IMR-90 (cell line): ENCODE measurements at regions not wholly inside any gene's neighbourhood (a gene's known extent, or its start where the extent isn't known, plus 50 kb on each side); places are given as distances from the start of the nearest gene placed in this dataset.

ENCODE experiments used
- ATAC-seq: fragments of 200-7000 bp; cut with Tn5 transposase; 2 replicates; pipeline ENCODE4 v1.9.1; 2020; ENCODE audit warnings: low read depth, mild to moderate bottlenecking, moderate library complexity
- BruUV-seq: library from RNA; stranded (reverse); fragments of 400-500 nt; replicated peaks from 2 replicates; lab custom pipeline; 2021; lab: Mats Ljungman, UMichigan
- CTCF ChIA-PET: fragments of 300-600 bp; formaldehyde crosslinking; extraction: SDS; loops from one replicate; lab custom pipeline; 2021; ENCODE audit warnings: antibody characterized with exemption; lab: Yijun Ruan, JAX
- POLR2A ChIA-PET: fragments of 300-600 bp; sonication (Branson Sonifier 250); formaldehyde crosslinking; loops from one replicate; lab custom pipeline; 2022; ENCODE audit warnings: antibody characterized with exemption; ENCODE audit not compliant: unreplicated experiment; lab: Charles Lee
- DNase-seq: peaks from one replicate; pipeline ENCODE4 v3.0.0; 2013
- H2AFZ ChIP-seq: replicated peaks from 2 replicates; pipeline ENCODE3; 2013; ENCODE audit warnings: low read length, mild to moderate bottlenecking; ENCODE audit not compliant: poor library complexity
- H2AK5ac ChIP-seq: 2 replicates; pipeline ENCODE4 v1.6.1; 2013; ENCODE audit warnings: low read depth, low read length, inconsistent platforms
- H2AK9ac ChIP-seq: replicated peaks from 2 replicates; pipeline ENCODE3; 2013; ENCODE audit warnings: mild to moderate bottlenecking, low read depth, low read length, moderate library complexity; ENCODE audit not compliant: poor library complexity
- H2BK120ac ChIP-seq: 2 replicates; pipeline ENCODE4 v1.6.1; 2013; ENCODE audit warnings: low read depth, low read length, inconsistent platforms
- H2BK15ac ChIP-seq: 3 replicates; pipeline ENCODE4 v1.6.1; 2013; ENCODE audit warnings: low read depth, low read length, inconsistent platforms
- H2BK20ac ChIP-seq: 2 replicates; pipeline ENCODE4 v1.6.1; 2013; ENCODE audit warnings: low read depth, mild to moderate bottlenecking, inconsistent platforms, low read length, moderate library complexity
- H2BK5ac ChIP-seq: 2 replicates; pipeline ENCODE4 v1.6.1; 2013; ENCODE audit warnings: mild to moderate bottlenecking, low read depth, low read length, inconsistent platforms; ENCODE audit not compliant: poor library complexity, severe bottlenecking
- H3K14ac ChIP-seq: replicated peaks from 2 replicates; pipeline ENCODE4 v1.6.1; 2013; ENCODE audit warnings: low read depth, low read length, inconsistent platforms
- H3K18ac ChIP-seq: 2 replicates; pipeline ENCODE4 v1.6.1; 2013; ENCODE audit warnings: low read depth, low read length, control low read depth
- H3K23ac ChIP-seq: 2 replicates; pipeline ENCODE4 v1.6.1; 2013; ENCODE audit warnings: low read depth, low read length, inconsistent platforms
- H3K27ac ChIP-seq: 2 replicates; pipeline ENCODE4 v1.5.1; 2013; ENCODE audit warnings: mild to moderate bottlenecking, control low read depth, low read length; ENCODE audit not compliant: insufficient read depth
- H3K27me3 ChIP-seq: 2 replicates; pipeline ENCODE4 v1.6.1; 2013; ENCODE audit warnings: low read length; ENCODE audit not compliant: control insufficient read depth, insufficient read depth
- H3K36me3 ChIP-seq: 2 replicates; pipeline ENCODE4 v1.6.1; 2013; ENCODE audit warnings: low read length, mixed read lengths; ENCODE audit not compliant: control insufficient read depth, insufficient read depth
- H3K4ac ChIP-seq: 2 replicates; pipeline ENCODE4 v1.6.1; 2013; ENCODE audit warnings: low read depth, low read length, inconsistent platforms
- H3K4me1 ChIP-seq: 2 replicates; pipeline ENCODE4 v1.6.1; 2013; ENCODE audit warnings: low read length, mixed read lengths; ENCODE audit not compliant: control insufficient read depth, insufficient read depth
- H3K4me2 ChIP-seq: 2 replicates; pipeline ENCODE4 v1.6.1; 2013; ENCODE audit warnings: low read depth, mild to moderate bottlenecking, control low read depth, low read length, moderate library complexity
- H3K4me3 ChIP-seq: 2 replicates; pipeline ENCODE4 v1.5.1; 2013; ENCODE audit warnings: low read depth, mild to moderate bottlenecking, control low read depth, low read length, moderate library complexity; ENCODE audit not compliant: insufficient read depth
- H3K56ac ChIP-seq: 2 replicates; pipeline ENCODE4 v1.6.1; 2013; ENCODE audit warnings: low read length, inconsistent platforms; ENCODE audit not compliant: insufficient read depth; ENCODE audit errors: extremely low read depth
- H3K79me1 ChIP-seq, 2 experiments: 2 replicates each; pipeline ENCODE4 v1.6.1; 2013; ENCODE audit warnings: low read length in 2 of 2, inconsistent platforms in 1 of 2, low read depth in 1 of 2
- H3K9ac ChIP-seq: 2 replicates; pipeline ENCODE4 v1.6.1; 2013; ENCODE audit warnings: low read depth, low read length, control low read depth
- H3K9me1 ChIP-seq: 2 replicates; pipeline ENCODE4 v1.6.1; 2013; ENCODE audit warnings: low read length, inconsistent platforms; ENCODE audit not compliant: insufficient read depth
- H3K9me3 ChIP-seq: 2 replicates; pipeline ENCODE4 v1.6.1; 2013; ENCODE audit warnings: low read length; ENCODE audit not compliant: control insufficient read depth, insufficient read depth
- H4K20me1 ChIP-seq: 2 replicates; pipeline ENCODE4 v1.6.1; 2013; ENCODE audit warnings: low read length, inconsistent platforms; ENCODE audit not compliant: insufficient read depth
- H4K5ac ChIP-seq: 2 replicates; pipeline ENCODE4 v1.6.1; 2013; ENCODE audit warnings: mild to moderate bottlenecking, low read depth, low read length, control low read depth
- H4K8ac ChIP-seq, 2 experiments: 2 replicates each; pipeline ENCODE4 v1.6.1; 2013; ENCODE audit warnings: low read depth in 2 of 2, low read length in 2 of 2, control low read depth in 1 of 2, inconsistent platforms in 1 of 2
- H4K91ac ChIP-seq: 2 replicates; pipeline ENCODE4 v1.6.1; 2013; ENCODE audit warnings: low read depth, low read length, inconsistent platforms; ENCODE audit not compliant: insufficient read depth
- BHLHE40 ChIP-seq: fragments of 150-350 bp; IDR thresholded peaks from 2 replicates; pipeline ENCODE4 v1.6.1; 2016; ENCODE audit warnings: mild to moderate bottlenecking, low read depth, low read length
- CEBPB ChIP-seq: IDR thresholded peaks from 2 replicates; pipeline ENCODE4 v1.6.1; 2012; ENCODE audit warnings: low read depth, low read length, improper control_type of control experiment
- CHD1 ChIP-seq: IDR thresholded peaks from 2 replicates; pipeline ENCODE4 v1.6.1; 2012; ENCODE audit warnings: low read depth, low read length, improper control_type of control experiment
- FOS ChIP-seq: fragments of 150-350 bp; IDR thresholded peaks from 2 replicates; pipeline ENCODE4 v1.6.1; 2016; ENCODE audit warnings: low read depth, low read length
- MAFK ChIP-seq: IDR thresholded peaks from 2 replicates; pipeline ENCODE4 v1.6.1; 2012; ENCODE audit warnings: low read depth, low read length, improper control_type of control experiment
- MAZ ChIP-seq: IDR thresholded peaks from 2 replicates; pipeline ENCODE4 v1.6.1; 2012; ENCODE audit warnings: low read depth, mild to moderate bottlenecking, low read length, improper control_type of control experiment, moderate library complexity, borderline replicate concordance
- MXI1 ChIP-seq: IDR thresholded peaks from 2 replicates; pipeline ENCODE4 v1.6.1; 2012; ENCODE audit warnings: low read depth, mild to moderate bottlenecking, low read length, moderate library complexity, borderline replicate concordance
- NFE2L2 ChIP-seq: fragments of 150-350 bp; IDR thresholded peaks from 2 replicates; pipeline ENCODE4 v1.6.1; 2016; ENCODE audit warnings: low read depth, mild to moderate bottlenecking, low read length
- POLR2A ChIP-seq: IDR thresholded peaks from 2 replicates; pipeline ENCODE4 v1.6.1; 2012; ENCODE audit warnings: mild to moderate bottlenecking, low read depth, low read length
- RAD21 ChIP-seq: IDR thresholded peaks from 2 replicates; pipeline ENCODE4 v1.6.1; 2012; ENCODE audit warnings: low read length, improper control_type of control experiment
- RCOR1 ChIP-seq: IDR thresholded peaks from 2 replicates; pipeline ENCODE4 v1.6.1; 2012; ENCODE audit warnings: mild to moderate bottlenecking, low read length, improper control_type of control experiment; ENCODE audit not compliant: insufficient replicate concordance
- RFX5 ChIP-seq: IDR thresholded peaks from 2 replicates; pipeline ENCODE4 v1.8.0; 2012; ENCODE audit warnings: low read depth, mild to moderate bottlenecking, low read length, moderate library complexity
- SMC3 ChIP-seq: fragments of 150-350 bp; IDR thresholded peaks from 2 replicates; pipeline ENCODE4 v1.6.1; 2016; ENCODE audit warnings: low read depth, mild to moderate bottlenecking, antibody characterized with exemption, low read length, moderate library complexity
- WGBS, 2 experiments: methylation state at CpG; one replicate each; pipeline versions ENCODE4 v1.1.5 to v1.1.7; 2013; ENCODE audit warnings: missing lambda C conversion rate in 2 of 2; ENCODE audit not compliant: insufficient read length in 1 of 2; ENCODE audit errors: extremely low coverage in 2 of 2; 5-methylcytosine and 5-hydroxymethylcytosine counted together
- dilution Hi-C: fragments of 300-500 bp; cut with HindIII; formaldehyde crosslinking; loops from one replicate; pipeline ENCODE4 v1.14.3; 2018; ENCODE audit warnings: low sequenced_read_pairs; ENCODE audit not compliant: unreplicated experiment
- in situ Hi-C: fragments of 300-500 bp; cut with MboI; formaldehyde crosslinking; loops from 3 replicates; pipeline ENCODE4 v1.14.3; 2019; ENCODE audit warnings: low sequenced_read_pairs, inconsistent platforms, mixed read lengths
- intact Hi-C: fragments of 100-400 bp; cut with micrococcal nuclease; formaldehyde crosslinking; loops from 2 replicates; pipeline ENCODE4 v1.10.0; 2022
- TF ChIP-seq, protein P1 (sequence below): fragments of 150-350 bp; IDR thresholded peaks from 2 replicates; pipeline ENCODE4 v1.6.1; 2016; ENCODE audit warnings: low read depth, mild to moderate bottlenecking, low read length, moderate library complexity, borderline replicate concordance
- TF ChIP-seq, protein P2 (sequence below): conservative IDR thresholded peaks from 2 replicates; pipeline ENCODE4 v1.5.1; 2012; ENCODE audit warnings: mild to moderate bottlenecking, low read depth, low read length, improper control_type of control experiment
- TF ChIP-seq, protein P3 (sequence below): fragments of 150-350 bp; IDR thresholded peaks from 2 replicates; pipeline ENCODE4 v1.6.1; 2017; ENCODE audit warnings: mild to moderate bottlenecking, antibody characterized with exemption, low read length, low read depth

DNA sequence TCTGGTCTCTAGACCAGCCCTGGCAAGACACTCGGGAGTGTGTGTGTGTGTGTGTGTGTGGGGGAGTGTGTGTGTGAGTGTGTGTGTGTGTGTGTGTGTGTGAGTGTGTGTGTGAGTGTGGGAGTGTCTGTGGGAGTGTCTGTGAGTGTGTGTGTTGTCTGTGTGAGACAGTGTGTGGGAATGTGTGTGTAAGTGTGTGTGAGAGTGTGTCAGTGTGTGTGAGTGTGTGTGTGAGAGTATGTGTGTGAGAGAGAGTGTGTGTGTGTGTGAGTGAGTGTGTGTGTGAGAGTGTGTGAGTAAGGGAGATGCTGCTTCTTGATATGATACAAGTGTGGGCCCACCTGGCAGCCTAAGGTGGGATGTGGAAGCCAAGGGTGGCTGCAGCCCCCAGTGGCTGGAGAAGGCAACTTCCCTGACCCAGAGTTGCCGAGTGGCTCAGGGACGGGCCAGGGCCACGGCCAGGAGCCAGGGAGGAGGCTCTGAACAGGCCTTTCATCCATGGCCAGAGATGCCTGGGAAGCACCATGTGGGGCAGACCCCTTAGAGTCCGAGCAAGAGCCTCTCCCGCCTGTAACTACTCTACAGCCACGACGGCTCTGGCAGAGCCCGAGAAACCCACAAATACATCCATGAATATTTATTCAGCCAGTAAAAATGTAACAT, 159.3 kb upstream of the MYCN start:
- Histone ChIP-seq H2BK120ac (no peak overlapping the region), H3K18ac (no peak overlapping the region), H3K9ac (no peak overlapping the region), H3K56ac (no peak overlapping the region), H3K4ac (no peak overlapping the region), H2AK5ac (no peak overlapping the region), H4K20me1 (no peaks in the 10 kb centered on the region), H3K23ac (no peak overlapping the region), H2AFZ (no peak overlapping the region), H3K9me3 (peaks cover 38% of the 10 kb centered on the region), H3K4me2 (no peak overlapping the region), H3K4me3 (no peak overlapping the region), H2BK5ac (no peak overlapping the region), H3K9me1 (no peaks in the 10 kb centered on the region), H4K8ac (no peak overlapping the region), H2BK20ac (no peak overlapping the region), H4K91ac (no peak overlapping the region), H3K4me1 (no peaks in the 10 kb centered on the region), H3K27me3 (no peaks in the 10 kb centered on the region), H3K14ac (no peak overlapping the region), H3K36me3 (no peaks in the 10 kb centered on the region), H2AK9ac (no peak overlapping the region), H3K27ac (no peak overlapping the region), H4K5ac (no peak overlapping the region), H3K79me1 (no peaks in the 10 kb centered on the region), H2BK15ac (no peak overlapping the region)
- BruUV-seq: no TSS peak
- in situ Hi-C loops: no loop called here
- TF ChIP-seq, protein P1, sequence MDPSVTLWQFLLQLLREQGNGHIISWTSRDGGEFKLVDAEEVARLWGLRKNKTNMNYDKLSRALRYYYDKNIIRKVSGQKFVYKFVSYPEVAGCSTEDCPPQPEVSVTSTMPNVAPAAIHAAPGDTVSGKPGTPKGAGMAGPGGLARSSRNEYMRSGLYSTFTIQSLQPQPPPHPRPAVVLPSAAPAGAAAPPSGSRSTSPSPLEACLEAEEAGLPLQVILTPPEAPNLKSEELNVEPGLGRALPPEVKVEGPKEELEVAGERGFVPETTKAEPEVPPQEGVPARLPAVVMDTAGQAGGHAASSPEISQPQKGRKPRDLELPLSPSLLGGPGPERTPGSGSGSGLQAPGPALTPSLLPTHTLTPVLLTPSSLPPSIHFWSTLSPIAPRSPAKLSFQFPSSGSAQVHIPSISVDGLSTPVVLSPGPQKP: no peak
- TF ChIP-seq MXI1 (no peak), CHD1 (no peak), FOS (no peak), MAFK (no peak), RCOR1 (no peak), CEBPB (no peak), RFX5 (no peak), POLR2A (no peak), RAD21 (no peak), SMC3 (no peak), NFE2L2 (no peak), MAZ (no peak), BHLHE40 (no peak)
- TF ChIP-seq, protein P2, sequence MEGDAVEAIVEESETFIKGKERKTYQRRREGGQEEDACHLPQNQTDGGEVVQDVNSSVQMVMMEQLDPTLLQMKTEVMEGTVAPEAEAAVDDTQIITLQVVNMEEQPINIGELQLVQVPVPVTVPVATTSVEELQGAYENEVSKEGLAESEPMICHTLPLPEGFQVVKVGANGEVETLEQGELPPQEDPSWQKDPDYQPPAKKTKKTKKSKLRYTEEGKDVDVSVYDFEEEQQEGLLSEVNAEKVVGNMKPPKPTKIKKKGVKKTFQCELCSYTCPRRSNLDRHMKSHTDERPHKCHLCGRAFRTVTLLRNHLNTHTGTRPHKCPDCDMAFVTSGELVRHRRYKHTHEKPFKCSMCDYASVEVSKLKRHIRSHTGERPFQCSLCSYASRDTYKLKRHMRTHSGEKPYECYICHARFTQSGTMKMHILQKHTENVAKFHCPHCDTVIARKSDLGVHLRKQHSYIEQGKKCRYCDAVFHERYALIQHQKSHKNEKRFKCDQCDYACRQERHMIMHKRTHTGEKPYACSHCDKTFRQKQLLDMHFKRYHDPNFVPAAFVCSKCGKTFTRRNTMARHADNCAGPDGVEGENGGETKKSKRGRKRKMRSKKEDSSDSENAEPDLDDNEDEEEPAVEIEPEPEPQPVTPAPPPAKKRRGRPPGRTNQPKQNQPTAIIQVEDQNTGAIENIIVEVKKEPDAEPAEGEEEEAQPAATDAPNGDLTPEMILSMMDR: no peak
- TF ChIP-seq, protein P3, sequence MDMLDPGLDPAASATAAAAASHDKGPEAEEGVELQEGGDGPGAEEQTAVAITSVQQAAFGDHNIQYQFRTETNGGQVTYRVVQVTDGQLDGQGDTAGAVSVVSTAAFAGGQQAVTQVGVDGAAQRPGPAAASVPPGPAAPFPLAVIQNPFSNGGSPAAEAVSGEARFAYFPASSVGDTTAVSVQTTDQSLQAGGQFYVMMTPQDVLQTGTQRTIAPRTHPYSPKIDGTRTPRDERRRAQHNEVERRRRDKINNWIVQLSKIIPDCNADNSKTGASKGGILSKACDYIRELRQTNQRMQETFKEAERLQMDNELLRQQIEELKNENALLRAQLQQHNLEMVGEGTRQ: no peak
- WGBS, 2 experiments: no CpG with 5 or more reads among the region's 9 CpGs
- POLR2A ChIA-PET: no interaction called here
- CTCF ChIA-PET: no interaction called here
- intact Hi-C loops: no loop called here
- DNase-seq (no peak), ATAC-seq (no peak)
- dilution Hi-C loops: no loop called here
